DND-41 (cell line): ENCODE measurements at regions not wholly inside any gene's neighbourhood (a gene's known extent, or its start where the extent isn't known, plus 50 kb on each side); places are given as distances from the start of the nearest gene placed in this dataset.

Source experiments
- ATAC-seq: fragments of 200-7000 bp; cut with Tn5 transposase; 3 replicates; pipeline ENCODE4 v1.9.1; 2021; ENCODE audit warnings: low read depth; ENCODE audit not compliant: insufficient read depth
- DNase-seq: peaks from one replicate; pipeline ENCODE4 v3.0.0-alpha.2; 2020
- H2AFZ ChIP-seq: 2 replicates; pipeline ENCODE4 v1.6.0; 2012; ENCODE audit warnings: low read depth, low read length
- H3K27ac ChIP-seq: 2 replicates; pipeline ENCODE4 v1.5.1; 2012; ENCODE audit warnings: low read length, inconsistent platforms
- H3K27me3 ChIP-seq: fragments of 200-600 bp; sonication (generic); 2 replicates; pipeline ENCODE4 v1.6.0; 2012; ENCODE audit warnings: low read length, mild to moderate bottlenecking, inconsistent platforms; ENCODE audit not compliant: insufficient read depth, poor library complexity
- H3K36me3 ChIP-seq: 2 replicates; pipeline ENCODE4 v1.5.1; 2012; ENCODE audit warnings: low read length, inconsistent platforms; ENCODE audit not compliant: insufficient read depth
- H3K4me1 ChIP-seq: 2 replicates; pipeline ENCODE4 v1.5.1; 2012; ENCODE audit warnings: mild to moderate bottlenecking, low read length; ENCODE audit not compliant: insufficient read depth
- H3K4me2 ChIP-seq: 2 replicates; pipeline ENCODE4 v1.6.0; 2012; ENCODE audit warnings: mild to moderate bottlenecking, moderate library complexity, low read length, inconsistent platforms; ENCODE audit not compliant: insufficient read depth
- H3K4me3 ChIP-seq, 2 experiments: fragments of 200-600 bp in 1 of 2; shearing (Covaris generic) in 1 of 2; 2 replicates each; pipeline ENCODE4 v1.5.1; 2012 to 2016; ENCODE audit warnings: inconsistent platforms in 2 of 2, low read length in 2 of 2, mild to moderate bottlenecking in 2 of 2, low read depth in 1 of 2, moderate library complexity in 1 of 2
- H3K79me2 ChIP-seq: 2 replicates; pipeline ENCODE4 v1.6.0; 2012; ENCODE audit warnings: low read length, inconsistent platforms; ENCODE audit not compliant: insufficient read depth
- H3K9ac ChIP-seq: 2 replicates; pipeline ENCODE4 v1.6.0; 2012; ENCODE audit warnings: low read depth, mild to moderate bottlenecking, inconsistent platforms, low read length, moderate library complexity
- H3K9me3 ChIP-seq: 2 replicates; pipeline ENCODE4 v1.5.1; 2012; ENCODE audit warnings: low read length, moderate library complexity, mild to moderate bottlenecking, inconsistent platforms; ENCODE audit not compliant: insufficient read depth, severe bottlenecking
- H4K20me1 ChIP-seq: 2 replicates; pipeline ENCODE4 v1.6.0; 2012; ENCODE audit warnings: low read length; ENCODE audit not compliant: insufficient read depth
- CTCF ChIP-seq: IDR thresholded peaks from 2 replicates; pipeline ENCODE4 v1.5.1; 2012; ENCODE audit warnings: borderline replicate concordance, low read length, moderate library complexity, mild to moderate bottlenecking; ENCODE audit not compliant: poor library complexity, severe bottlenecking; ENCODE audit errors: extremely low read depth
- EZH2 ChIP-seq: IDR thresholded peaks from 3 replicates; pipeline ENCODE4 v1.6.1; 2012; ENCODE audit warnings: borderline replicate concordance, low read depth, mild to moderate bottlenecking, moderate library complexity, low read length, inconsistent platforms; ENCODE audit not compliant: severe bottlenecking

- Histone ChIP-seq H3K9ac (no peak overlapping the region), H3K4me2 (no peak overlapping the region), H3K36me3 (no peaks in the 10 kb centered on the region), H3K4me3 (no peak overlapping the region), H3K79me2 (no peaks in the 10 kb centered on the region), H2AFZ (no peak overlapping the region), H3K27ac (no peak overlapping the region), H3K27me3 (peaks cover 2% of the 10 kb centered on the region), H3K4me1 (no peaks in the 10 kb centered on the region), H3K9me3 (no peaks in the 10 kb centered on the region), H4K20me1 (no peaks in the 10 kb centered on the region)
- no peak for TF ChIP-seq CTCF
- no peak for TF ChIP-seq EZH2
- DNase-seq (no peak), ATAC-seq (no peak)
These were observed 172.8 kb upstream of the CXCL12 start for GRCh38 chr10:44557596-44558191.

- Histone ChIP-seq H3K27ac (no peak overlapping the region), H3K4me1 (no peaks in the 10 kb centered on the region), H3K79me2 (no peaks in the 10 kb centered on the region), H3K4me3 (no peak overlapping the region), H2AFZ (no peak overlapping the region), H4K20me1 (no peaks in the 10 kb centered on the region), H3K4me2 (no peak overlapping the region), H3K36me3 (no peaks in the 10 kb centered on the region), H3K9me3 (no peaks in the 10 kb centered on the region), H3K9ac (no peak overlapping the region), H3K27me3 (peaks cover 2% of the 10 kb centered on the region)
- TF ChIP-seq CTCF, result no peak
- no peak for TF ChIP-seq EZH2
- no peak for ATAC-seq
- DNase-seq, result no peak
These were observed 173.6 kb upstream of the CXCL12 start for GRCh38 chr10:44558521-44558920.

GRCh38 chr10:44564361-44564760 is 179.5 kb upstream of the CXCL12 start:
- no peak overlapping the region for H3K9ac ChIP-seq
- no peak overlapping the region for H3K27ac ChIP-seq
- H3K4me2 ChIP-seq, result no peak overlapping the region
- no peaks in the 10 kb centered on the region for H3K4me1 ChIP-seq
- no peaks in the 10 kb centered on the region for H3K9me3 ChIP-seq
- H4K20me1 ChIP-seq, result no peaks in the 10 kb centered on the region
- DNase-seq (no peak), ATAC-seq (no peak)
- H3K27me3 ChIP-seq, result no peaks in the 10 kb centered on the region
- H3K36me3 ChIP-seq, result no peaks in the 10 kb centered on the region
- TF ChIP-seq CTCF, result no peak
- no peak for TF ChIP-seq EZH2
- no peak overlapping the region for H2AFZ ChIP-seq
- no peaks in the 10 kb centered on the region for H3K79me2 ChIP-seq
- no peak overlapping the region for H3K4me3 ChIP-seq
